ENCODE measurements at regions not wholly inside any gene's neighbourhood (a gene's known extent, or its start where the extent isn't known, plus 50 kb on each side); places are given as distances from the start of the nearest gene placed in this dataset.
"Not testable (repeated sequence)": the region's sequence is repeated elsewhere in the genome, so short reads cannot be mapped to it uniquely, and the experiment has no call there.

- not testable (repeated sequence) for DNase-seq
These were observed 171.6 kb downstream of the TMEM121 start for GRCh38 chr14:105697955-105698354.

- not testable (repeated sequence) for DNase-seq
These were observed 172.7 kb downstream of the TMEM121 start for GRCh38 chr14:105698940-105699556.

- DNase-seq = not testable (repeated sequence)
These were observed 173.3 kb downstream of the TMEM121 start for GRCh38 chr14:105699706-105700105.

GRCh38 chr14:105700146-105700545 lies 173.8 kb downstream of the TMEM121 start:
- DNase-seq = not testable (repeated sequence)

GRCh38 chr14:105700622-105701288 lies 174.4 kb downstream of the TMEM121 start:
- DNase-seq = no peak

GRCh38 chr14:105701456-105702274 lies 175.3 kb downstream of the TMEM121 start:
- no peak for DNase-seq

- no peak for DNase-seq
These were observed 176.0 kb downstream of the TMEM121 start for GRCh38 chr14:105702275-105702817.

- not testable (repeated sequence) for DNase-seq
These were observed 176.8 kb downstream of the TMEM121 start for GRCh38 chr14:105703044-105703665.

- not testable (repeated sequence) for DNase-seq
These were observed 177.7 kb downstream of the TMEM121 start for GRCh38 chr14:105704091-105704490.

GRCh38 chr14:105704492-105704891 lies 178.1 kb downstream of the TMEM121 start:
- not testable (repeated sequence) for DNase-seq

GRCh38 chr14:105705512-105705861 lies 179.1 kb downstream of the TMEM121 start:
- not testable (repeated sequence) for DNase-seq

- not testable (repeated sequence) for DNase-seq
These were observed 179.7 kb downstream of the TMEM121 start for GRCh38 chr14:105705862-105706700.

GRCh38 chr14:105706701-105707019 lies 180.3 kb downstream of the TMEM121 start:
- not testable (repeated sequence) for DNase-seq

GRCh38 chr14:105707099-105707498 lies 180.7 kb downstream of the TMEM121 start:
- DNase-seq = not testable (repeated sequence)

GRCh38 chr14:105707723-105708151 lies 181.4 kb downstream of the TMEM121 start:
- not testable (repeated sequence) for DNase-seq

GRCh38 chr14:105708251-105709134 lies 182.1 kb downstream of the TMEM121 start:
- DNase-seq = not testable (repeated sequence)

GRCh38 chr14:105709281-105710118 lies 183.1 kb downstream of the TMEM121 start:
- DNase-seq = no peak

- DNase-seq = no peak
These were observed 184.0 kb downstream of the TMEM121 start for GRCh38 chr14:105710119-105711043.
